Activated naive CD4-positive, alpha-beta T cell treated with anti-CD3 and anti-CD28 coated beads, Interleukin-2, amount 10 ng/mL, durations not matched to agents 7 days and 5 days (primary cell): ENCODE measurements at regions not wholly inside any gene's neighbourhood (a gene's known extent, or its start where the extent isn't known, plus 50 kb on each side); places are given as distances from the start of the nearest gene placed in this dataset.

Experiments used
- CTCF ChIA-PET: fragments of 350-600 bp; sonication (Branson Sonifier 250); formaldehyde crosslinking; loops from one replicate; lab custom pipeline; 2021; ENCODE audit warnings: antibody characterized with exemption; lab: Charles Lee
- DNase-seq: peaks from one replicate; pipeline ENCODE4 v3.0.0-alpha.2; 2020
- H3K27ac Mint-ChIP-seq: one replicate; pipeline ENCODE4 v1.8.0; 2021; ENCODE audit warnings: mild to moderate bottlenecking, moderate library complexity, mixed read lengths
- H3K27me3 Mint-ChIP-seq: one replicate; pipeline ENCODE4 v1.8.0; 2021; ENCODE audit warnings: mild to moderate bottlenecking, mixed read lengths
- H3K36me3 Mint-ChIP-seq: one replicate; pipeline ENCODE4 v1.8.0; 2021; ENCODE audit warnings: mixed read lengths
- H3K4me1 Mint-ChIP-seq: one replicate; pipeline ENCODE4 v1.8.0; 2021; ENCODE audit warnings: mixed read lengths
- H3K4me3 Mint-ChIP-seq: one replicate; pipeline ENCODE4 v1.8.0; 2021; ENCODE audit warnings: mild to moderate bottlenecking, moderate library complexity, mixed read lengths
- H3K9me3 Mint-ChIP-seq: one replicate; pipeline ENCODE4 v1.8.0; 2021; ENCODE audit warnings: mixed read lengths

GRCh38 chr13:39197647-39198007, 159.4 kb downstream of the NHLRC3 start:
- H3K4me3 Mint-ChIP-seq, result no peak overlapping the region
- no peaks in the 10 kb centered on the region for H3K27me3 Mint-ChIP-seq
- H3K9me3 Mint-ChIP-seq, result no peaks in the 10 kb centered on the region
- no peaks in the 10 kb centered on the region for H3K4me1 Mint-ChIP-seq
- DNase-seq, result no peak
- no peak overlapping the region for H3K27ac Mint-ChIP-seq
- H3K36me3 Mint-ChIP-seq, result no peaks in the 10 kb centered on the region
- CTCF ChIA-PET, result interaction anchor here (1.0 kb wide), 1 partner anchor 54 kb away, joined by 3 read pairs; no protein-coding TSS in a partner anchor

GRCh38 chr13:39200249-39200910, 162.1 kb downstream of the NHLRC3 start:
- CTCF ChIA-PET, result no interaction called here
- no peak for DNase-seq
- Mint-ChIP-seq H3K4me1 (no peaks in the 10 kb centered on the region), H3K4me3 (no peak overlapping the region), H3K36me3 (no peaks in the 10 kb centered on the region), H3K27me3 (no peaks in the 10 kb centered on the region), H3K27ac (no peak overlapping the region), H3K9me3 (no peaks in the 10 kb centered on the region)

- no peaks in the 10 kb centered on the region for H3K27me3 Mint-ChIP-seq
- CTCF ChIA-PET, result interaction anchor here (1.3 kb wide), 1 partner anchor 57 kb away, joined by 3 read pairs; no protein-coding TSS in a partner anchor
Observed at GRCh38 chr13:39201180-39201579, 162.9 kb downstream of the NHLRC3 start.

GRCh38 chr13:39202746-39203145, 164.5 kb downstream of the NHLRC3 start:
- no peaks in the 10 kb centered on the region for H3K36me3 Mint-ChIP-seq
- H3K27me3 Mint-ChIP-seq, result no peaks in the 10 kb centered on the region
- H3K27ac Mint-ChIP-seq, result no peak overlapping the region
- no peak for DNase-seq
- no peaks in the 10 kb centered on the region for H3K9me3 Mint-ChIP-seq
- no peaks in the 10 kb centered on the region for H3K4me1 Mint-ChIP-seq
- no peak overlapping the region for H3K4me3 Mint-ChIP-seq
- CTCF ChIA-PET, result no interaction called here

More at GRCh38 chr13:39201180-39201579, 162.9 kb downstream of the NHLRC3 start:
- no peak overlapping the region for H3K27ac Mint-ChIP-seq
- H3K4me3 Mint-ChIP-seq, result no peak overlapping the region
- no peaks in the 10 kb centered on the region for H3K9me3 Mint-ChIP-seq
- no peaks in the 10 kb centered on the region for H3K4me1 Mint-ChIP-seq
- no peak for DNase-seq
- H3K36me3 Mint-ChIP-seq, result no peaks in the 10 kb centered on the region

GRCh38 chr13:39208636-39209035, 170.4 kb downstream of the NHLRC3 start:
- H3K36me3 Mint-ChIP-seq, result no peaks in the 10 kb centered on the region
- DNase-seq, result no peak
- CTCF ChIA-PET, result no interaction called here
- H3K9me3 Mint-ChIP-seq, result no peaks in the 10 kb centered on the region
- no peaks in the 10 kb centered on the region for H3K4me1 Mint-ChIP-seq
- H3K27me3 Mint-ChIP-seq, result no peaks in the 10 kb centered on the region
- no peak overlapping the region for H3K27ac Mint-ChIP-seq
- no peak overlapping the region for H3K4me3 Mint-ChIP-seq

GRCh38 chr13:39209731-39210531, 171.7 kb downstream of the NHLRC3 start:
- no peaks in the 10 kb centered on the region for H3K9me3 Mint-ChIP-seq
- no peaks in the 10 kb centered on the region for H3K4me1 Mint-ChIP-seq
- no peaks in the 10 kb centered on the region for H3K27me3 Mint-ChIP-seq
- H3K36me3 Mint-ChIP-seq, result no peaks in the 10 kb centered on the region
- DNase-seq, result no peak
- no peak overlapping the region for H3K4me3 Mint-ChIP-seq
- no peak overlapping the region for H3K27ac Mint-ChIP-seq
- CTCF ChIA-PET, result no interaction called here

GRCh38 chr13:39210961-39211534, 172.8 kb downstream of the NHLRC3 start:
- Mint-ChIP-seq H3K4me1 (no peaks in the 10 kb centered on the region), H3K4me3 (no peak overlapping the region), H3K27ac (no peak overlapping the region), H3K36me3 (no peaks in the 10 kb centered on the region), H3K27me3 (peaks cover 1% of the 10 kb centered on the region), H3K9me3 (no peaks in the 10 kb centered on the region)
- no peak for DNase-seq
- CTCF ChIA-PET, result no interaction called here

- Mint-ChIP-seq H3K4me3 (no peak overlapping the region), H3K36me3 (no peaks in the 10 kb centered on the region), H3K4me1 (no peaks in the 10 kb centered on the region), H3K27me3 (peaks cover 4% of the 10 kb centered on the region), H3K9me3 (no peaks in the 10 kb centered on the region), H3K27ac (no peak overlapping the region)
- CTCF ChIA-PET, result no interaction called here
- DNase-seq, result no peak
Observed at GRCh38 chr13:39215971-39216370, 177.7 kb downstream of the NHLRC3 start.

- Mint-ChIP-seq H3K4me1 (no peaks in the 10 kb centered on the region), H3K36me3 (no peaks in the 10 kb centered on the region), H3K27me3 (peaks cover 4% of the 10 kb centered on the region), H3K9me3 (no peaks in the 10 kb centered on the region), H3K4me3 (no peak overlapping the region), H3K27ac (no peak overlapping the region)
- no peak for DNase-seq
- CTCF ChIA-PET, result no interaction called here
Observed at GRCh38 chr13:39217471-39217870, 179.2 kb downstream of the NHLRC3 start.

GRCh38 chr13:39224671-39225240, 186.5 kb downstream of the NHLRC3 start:
- DNase-seq, result no peak
- H3K36me3 Mint-ChIP-seq, result no peaks in the 10 kb centered on the region
- no peak overlapping the region for H3K4me3 Mint-ChIP-seq
- H3K27ac Mint-ChIP-seq, result no peak overlapping the region
- H3K27me3 Mint-ChIP-seq, result no peaks in the 10 kb centered on the region
- H3K4me1 Mint-ChIP-seq, result no peaks in the 10 kb centered on the region
- CTCF ChIA-PET, result no interaction called here
- H3K9me3 Mint-ChIP-seq, result no peaks in the 10 kb centered on the region

GRCh38 chr13:39225860-39226259, 187.6 kb downstream of the NHLRC3 start:
- no peaks in the 10 kb centered on the region for H3K36me3 Mint-ChIP-seq
- no peaks in the 10 kb centered on the region for H3K4me1 Mint-ChIP-seq
- no peaks in the 10 kb centered on the region for H3K9me3 Mint-ChIP-seq
- H3K27me3 Mint-ChIP-seq, result no peaks in the 10 kb centered on the region
- DNase-seq, result no peak
- CTCF ChIA-PET, result no interaction called here
- H3K4me3 Mint-ChIP-seq, result no peak overlapping the region
- no peak overlapping the region for H3K27ac Mint-ChIP-seq

- Mint-ChIP-seq H3K27me3 (no peaks in the 10 kb centered on the region), H3K36me3 (no peaks in the 10 kb centered on the region), H3K4me3 (no peak overlapping the region), H3K27ac (no peak overlapping the region), H3K9me3 (no peaks in the 10 kb centered on the region), H3K4me1 (no peaks in the 10 kb centered on the region)
- CTCF ChIA-PET, result no interaction called here
- DNase-seq, result no peak
Observed at GRCh38 chr13:39226359-39226758, 188.1 kb downstream of the NHLRC3 start.

- H3K27ac Mint-ChIP-seq, result no peak overlapping the region
- no peak overlapping the region for H3K4me3 Mint-ChIP-seq
- no peak for DNase-seq
- H3K36me3 Mint-ChIP-seq, result no peaks in the 10 kb centered on the region
- peaks cover 4% of the 10 kb centered on the region for H3K27me3 Mint-ChIP-seq
- no peaks in the 10 kb centered on the region for H3K9me3 Mint-ChIP-seq
- H3K4me1 Mint-ChIP-seq, result no peaks in the 10 kb centered on the region
- CTCF ChIA-PET, result no interaction called here
Observed at GRCh38 chr13:39232401-39232980, 194.2 kb downstream of the NHLRC3 start.

GRCh38 chr13:39232999-39233398, 194.7 kb downstream of the NHLRC3 start:
- Mint-ChIP-seq H3K9me3 (no peaks in the 10 kb centered on the region), H3K4me3 (no peak overlapping the region), H3K27me3 (peaks cover 8% of the 10 kb centered on the region), H3K36me3 (no peaks in the 10 kb centered on the region), H3K4me1 (no peaks in the 10 kb centered on the region), H3K27ac (no peak overlapping the region)
- CTCF ChIA-PET, result no interaction called here
- no peak for DNase-seq
